B cell (primary cell): ENCODE measurements at regions not wholly inside any gene's neighbourhood (a gene's known extent, or its start where the extent isn't known, plus 50 kb on each side); places are given as distances from the start of the nearest gene placed in this dataset.

ENCODE experiments used
- ATAC-seq: fragments of 200-7000 bp; cut with Tn5 transposase; one replicate; pipeline ENCODE4 v1.10.0; 2021; ENCODE audit warnings: low read depth, mild to moderate bottlenecking, moderate number of reproducible peaks, moderate library complexity
- CTCF ChIA-PET: fragments of 350-600 bp; sonication (Branson Sonifier 250); formaldehyde crosslinking; loops from one replicate; lab custom pipeline; 2021; ENCODE audit warnings: antibody characterized with exemption, inconsistent platforms; lab: Charles Lee
- POLR2A ChIA-PET: fragments of 350-600 bp; sonication (Branson Sonifier 250); formaldehyde crosslinking; loops from one replicate; lab custom pipeline; 2021; ENCODE audit warnings: antibody characterized with exemption; lab: Charles Lee
- DNase-seq: peaks from one replicate; pipeline ENCODE4 v3.0.0; 2013
- H2AFZ ChIP-seq: 2 replicates; pipeline ENCODE4 v1.6.1; 2012; ENCODE audit warnings: mild to moderate bottlenecking, low read depth, low read length; ENCODE audit not compliant: insufficient read depth, poor library complexity, severe bottlenecking
- H3K27ac ChIP-seq, 2 donors: 1 replicate in 1 of 2; 2 replicates in 1 of 2; pipeline ENCODE4 v1.5.1; 2012 to 2013; ENCODE audit warnings: low read length in 2 of 2, mild to moderate bottlenecking in 2 of 2, moderate library complexity in 1 of 2
- H3K27me3 ChIP-seq, 4 experiments: fragments of 200-600 bp in 1 of 4; sonication (generic) in 1 of 4; replicated peaks in 1 of 4; 1 replicate in 2 of 4; 2 replicates in 2 of 4; pipeline versions ENCODE4 v1.6.1 to v1.7.0; 2013 to 2016; ENCODE audit warnings: low read length in 3 of 4, mild to moderate bottlenecking in 2 of 4, mixed read lengths in 1 of 4, moderate library complexity in 1 of 4; ENCODE audit not compliant: insufficient read depth in 4 of 4, control insufficient read depth in 3 of 4; ENCODE audit errors: control extremely low read depth in 1 of 4
- H3K36me3 ChIP-seq, 2 experiments: replicated peaks in 1 of 2; 1 replicate in 1 of 2; 2 replicates in 1 of 2; pipeline versions ENCODE4 v1.6.1 to v1.7.1; 2013; ENCODE audit warnings: low read length in 1 of 2; ENCODE audit not compliant: insufficient read depth in 2 of 2, control insufficient read depth in 1 of 2; ENCODE audit errors: control extremely low read depth in 1 of 2, extremely low read depth in 1 of 2
- H3K4me1 ChIP-seq, 2 donors: fragments of 200-600 bp in 1 of 2; sonication (generic) in 1 of 2; 1 replicate in 1 of 2; 2 replicates in 1 of 2; pipeline versions ENCODE4 v1.5.1 to v1.6.1; 2013 to 2017; ENCODE audit warnings: low read length in 2 of 2; ENCODE audit not compliant: control insufficient read depth in 2 of 2, insufficient read depth in 2 of 2
- H3K4me2 ChIP-seq: replicated peaks from 2 replicates; pipeline ENCODE3; 2012; ENCODE audit warnings: mild to moderate bottlenecking, low read depth, low read length; ENCODE audit not compliant: poor library complexity, severe bottlenecking
- H3K4me3 ChIP-seq, 5 experiments: fragments of 200-600 bp in 1 of 5; sonication (generic) in 1 of 5; 1 replicate in 3 of 5; 2 replicates in 2 of 5; pipeline versions ENCODE4 v1.5.1 to v1.7.0; 2011 to 2016; ENCODE audit warnings: low read length in 4 of 5, mild to moderate bottlenecking in 4 of 5, low read depth in 2 of 5, control low read depth in 1 of 5, moderate library complexity in 1 of 5; ENCODE audit not compliant: insufficient read depth in 1 of 5; ENCODE audit errors: control extremely low read depth in 1 of 5, extremely low read depth in 1 of 5
- H3K79me2 ChIP-seq: fragments of 200-600 bp; sonication (generic); one replicate; pipeline ENCODE4 v1.6.0; 2016; ENCODE audit warnings: low read length; ENCODE audit not compliant: control insufficient read depth, insufficient read depth
- H3K9ac ChIP-seq: fragments of 200-600 bp; sonication (generic); 2 replicates; pipeline ENCODE4 v1.6.1; 2017; ENCODE audit warnings: mild to moderate bottlenecking, low read length, moderate library complexity
- H3K9me3 ChIP-seq, 3 donors: one replicate each; pipeline versions ENCODE4 v1.6.1 to v1.7.1; 2013; ENCODE audit warnings: low read length in 2 of 3; ENCODE audit not compliant: control insufficient read depth in 2 of 3, insufficient read depth in 1 of 3; ENCODE audit errors: control extremely low read depth in 1 of 3
- H4K20me1 ChIP-seq: 2 replicates; pipeline ENCODE4 v1.6.0; 2012; ENCODE audit warnings: mild to moderate bottlenecking, low read length; ENCODE audit not compliant: insufficient read depth, control insufficient read depth, poor library complexity, severe bottlenecking
- H3K27ac Mint-ChIP-seq: one replicate; pipeline ENCODE4 v1.8.0; 2021; ENCODE audit warnings: mixed read lengths
- H3K27me3 Mint-ChIP-seq: one replicate; pipeline ENCODE4 v1.8.0; 2021; ENCODE audit warnings: mixed read lengths
- H3K4me1 Mint-ChIP-seq: one replicate; pipeline ENCODE4 v1.8.0; 2021; ENCODE audit warnings: mixed read lengths
- H3K4me3 Mint-ChIP-seq: one replicate; pipeline ENCODE4 v1.8.0; 2021; ENCODE audit warnings: mixed read lengths
- H3K9me3 Mint-ChIP-seq: one replicate; pipeline ENCODE4 v1.8.0; 2022; ENCODE audit warnings: mixed read lengths; ENCODE audit not compliant: insufficient read depth
- EZH2 ChIP-seq: IDR thresholded peaks from 2 replicates; pipeline ENCODE4 v1.6.1; 2012; ENCODE audit warnings: borderline replicate concordance, low read depth, mild to moderate bottlenecking, moderate library complexity, low read length; ENCODE audit not compliant: insufficient read depth, poor library complexity, severe bottlenecking
- WGBS: methylation state at CpG from one replicate; pipeline ENCODE4 v1.1.5; 2013; ENCODE audit warnings: missing lambda C conversion rate; ENCODE audit not compliant: insufficient coverage; 5-methylcytosine and 5-hydroxymethylcytosine counted together
- intact Hi-C: fragments of 100-400 bp; cut with micrococcal nuclease; formaldehyde crosslinking; loops from one replicate; pipeline ENCODE4 v1.10.0; 2022
- TF ChIP-seq, protein P1 (sequence below): fragments of 200-600 bp; IDR thresholded peaks from one replicate; pipeline ENCODE4 v1.8.0; 2022; ENCODE audit warnings: antibody characterized with exemption, mild to moderate bottlenecking

DNA sequence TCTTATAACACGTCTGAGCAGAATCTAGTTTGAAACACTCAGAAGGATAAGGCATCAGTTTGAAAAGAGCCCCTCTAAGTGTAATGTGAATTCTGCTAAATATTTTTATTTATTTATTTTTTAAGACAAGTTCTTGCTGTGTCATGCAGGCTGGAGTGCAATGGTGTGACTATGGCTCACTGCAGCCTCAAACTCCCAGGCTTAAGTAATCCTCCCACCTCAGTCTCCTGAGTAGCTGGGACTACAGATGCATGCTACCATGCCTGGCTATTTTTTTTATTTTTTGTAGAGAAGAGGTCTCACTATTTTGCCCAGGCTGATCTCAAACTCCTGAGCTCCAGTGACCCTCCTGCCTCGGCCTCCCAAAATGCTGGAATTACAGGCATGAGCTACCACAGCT is 225.9 kb upstream of the SEL1L start:
- no peaks in the 10 kb centered on the region for H3K4me1 Mint-ChIP-seq
- Histone ChIP-seq H3K4me3 (no peak overlapping the region), H3K27ac (no peak overlapping the region), H3K27me3 (no peaks in the 10 kb centered on the region), H3K79me2 (no peaks in the 10 kb centered on the region), H3K4me1 (no peaks in the 10 kb centered on the region), H2AFZ (no peak overlapping the region), H3K9ac (no peak overlapping the region), H4K20me1 (no peaks in the 10 kb centered on the region), H3K4me2 (no peak overlapping the region), H3K36me3 (no peaks in the 10 kb centered on the region), H3K9me3 (no peaks in the 10 kb centered on the region)
- CTCF ChIA-PET, result no interaction called here
- no peaks in the 10 kb centered on the region for H3K27me3 Mint-ChIP-seq
- no peak for DNase-seq
- intact Hi-C loops, result no loop called here
- 100% methylated on average over 1 of the region's 2 CpGs for WGBS
- TF ChIP-seq EZH2, result no peak
- TF ChIP-seq, protein P1, sequence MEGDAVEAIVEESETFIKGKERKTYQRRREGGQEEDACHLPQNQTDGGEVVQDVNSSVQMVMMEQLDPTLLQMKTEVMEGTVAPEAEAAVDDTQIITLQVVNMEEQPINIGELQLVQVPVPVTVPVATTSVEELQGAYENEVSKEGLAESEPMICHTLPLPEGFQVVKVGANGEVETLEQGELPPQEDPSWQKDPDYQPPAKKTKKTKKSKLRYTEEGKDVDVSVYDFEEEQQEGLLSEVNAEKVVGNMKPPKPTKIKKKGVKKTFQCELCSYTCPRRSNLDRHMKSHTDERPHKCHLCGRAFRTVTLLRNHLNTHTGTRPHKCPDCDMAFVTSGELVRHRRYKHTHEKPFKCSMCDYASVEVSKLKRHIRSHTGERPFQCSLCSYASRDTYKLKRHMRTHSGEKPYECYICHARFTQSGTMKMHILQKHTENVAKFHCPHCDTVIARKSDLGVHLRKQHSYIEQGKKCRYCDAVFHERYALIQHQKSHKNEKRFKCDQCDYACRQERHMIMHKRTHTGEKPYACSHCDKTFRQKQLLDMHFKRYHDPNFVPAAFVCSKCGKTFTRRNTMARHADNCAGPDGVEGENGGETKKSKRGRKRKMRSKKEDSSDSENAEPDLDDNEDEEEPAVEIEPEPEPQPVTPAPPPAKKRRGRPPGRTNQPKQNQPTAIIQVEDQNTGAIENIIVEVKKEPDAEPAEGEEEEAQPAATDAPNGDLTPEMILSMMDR, result no peak
- peaks cover 7% of the 10 kb centered on the region for H3K9me3 Mint-ChIP-seq
- H3K4me3 Mint-ChIP-seq, result no peak overlapping the region
- H3K27ac Mint-ChIP-seq, result no peak overlapping the region
- no peak for ATAC-seq
- POLR2A ChIA-PET, result no interaction called here

DNA sequence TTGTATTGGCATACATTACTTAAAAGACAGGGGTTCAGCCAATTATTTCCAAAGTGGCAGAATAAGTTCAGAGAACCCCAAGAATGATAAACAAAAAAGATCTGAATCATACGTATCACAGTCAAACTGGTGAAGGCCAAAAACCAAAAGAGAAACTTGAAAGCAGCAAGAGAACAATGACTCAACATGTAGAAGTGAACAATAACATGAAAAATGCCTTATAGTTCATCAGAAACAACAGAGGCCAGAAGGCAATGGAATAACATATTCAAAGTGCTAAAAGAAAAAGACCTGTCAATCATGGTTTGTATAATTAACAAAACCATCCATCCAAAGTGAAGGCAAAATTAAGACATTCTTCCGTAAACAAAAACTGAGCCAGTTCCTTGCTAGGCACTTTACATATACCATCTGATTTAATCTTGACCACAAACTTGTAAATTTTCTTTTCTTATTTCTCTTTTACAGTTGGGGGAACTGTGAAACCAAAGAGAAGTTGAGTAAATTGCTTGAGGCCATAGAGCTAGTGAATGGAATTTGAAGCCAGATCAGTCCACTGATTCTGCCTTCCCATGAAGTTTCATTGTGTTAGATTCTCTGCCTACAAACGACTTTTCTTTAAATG is 232.1 kb upstream of the SEL1L start:
- no CpG with 5 or more reads among the region's 3 CpGs for WGBS
- Mint-ChIP-seq H3K27ac (no peak overlapping the region), H3K4me3 (no peak overlapping the region), H3K9me3 (peaks cover 3% of the 10 kb centered on the region), H3K27me3 (no peaks in the 10 kb centered on the region), H3K4me1 (no peaks in the 10 kb centered on the region)
- no peak overlapping the region for H3K4me3 ChIP-seq
- ChIA-PET POLR2A (no interaction called here), CTCF (no interaction called here)
- no peaks in the 10 kb centered on the region for H3K9me3 ChIP-seq
- H3K27ac ChIP-seq, result no peak overlapping the region
- H2AFZ ChIP-seq, result no peak overlapping the region
- DNase-seq, result no peak
- H4K20me1 ChIP-seq, result no peaks in the 10 kb centered on the region
- H3K79me2 ChIP-seq, result no peaks in the 10 kb centered on the region
- H3K36me3 ChIP-seq, result no peaks in the 10 kb centered on the region
- H3K9ac ChIP-seq, result no peak overlapping the region
- no peaks in the 10 kb centered on the region for H3K4me1 ChIP-seq
- intact Hi-C loops, result no loop called here
- H3K4me2 ChIP-seq, result no peak overlapping the region
- ATAC-seq, result no peak
- TF ChIP-seq EZH2, result no peak
- TF ChIP-seq, protein P1, result no peak
- no peaks in the 10 kb centered on the region for H3K27me3 ChIP-seq
